Pulmonary artery endothelial cell (primary cell): ENCODE measurements at regions not wholly inside any gene's neighbourhood (a gene's known extent, or its start where the extent isn't known, plus 50 kb on each side); places are given as distances from the start of the nearest gene placed in this dataset.

ENCODE experiments used
- DNase-seq: peaks from one replicate; pipeline ENCODE4 v3.0.0-alpha.2; 2011; ENCODE audit warnings: low read depth, low spot score

DNA sequence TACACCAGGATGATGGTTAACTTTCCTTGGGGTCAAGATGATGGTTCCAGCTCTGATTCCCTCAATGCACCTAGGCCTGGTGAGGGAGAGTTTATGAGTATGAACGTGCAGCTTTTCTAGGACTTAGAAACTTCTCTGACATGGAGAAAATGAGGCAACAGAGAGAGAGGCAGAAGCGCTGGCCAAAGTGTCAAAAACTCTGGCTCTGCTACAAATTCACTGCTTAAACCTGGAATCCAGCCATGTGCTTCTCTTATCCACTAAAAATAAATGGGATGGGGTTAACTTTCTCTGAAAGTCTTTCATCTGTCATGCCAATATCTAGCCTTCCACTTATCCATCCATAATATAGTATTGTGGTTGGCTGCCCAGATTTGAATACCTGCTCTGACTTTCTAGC lies 568.7 kb downstream of the MED13L start:
- DNase-seq: no peak

DNA sequence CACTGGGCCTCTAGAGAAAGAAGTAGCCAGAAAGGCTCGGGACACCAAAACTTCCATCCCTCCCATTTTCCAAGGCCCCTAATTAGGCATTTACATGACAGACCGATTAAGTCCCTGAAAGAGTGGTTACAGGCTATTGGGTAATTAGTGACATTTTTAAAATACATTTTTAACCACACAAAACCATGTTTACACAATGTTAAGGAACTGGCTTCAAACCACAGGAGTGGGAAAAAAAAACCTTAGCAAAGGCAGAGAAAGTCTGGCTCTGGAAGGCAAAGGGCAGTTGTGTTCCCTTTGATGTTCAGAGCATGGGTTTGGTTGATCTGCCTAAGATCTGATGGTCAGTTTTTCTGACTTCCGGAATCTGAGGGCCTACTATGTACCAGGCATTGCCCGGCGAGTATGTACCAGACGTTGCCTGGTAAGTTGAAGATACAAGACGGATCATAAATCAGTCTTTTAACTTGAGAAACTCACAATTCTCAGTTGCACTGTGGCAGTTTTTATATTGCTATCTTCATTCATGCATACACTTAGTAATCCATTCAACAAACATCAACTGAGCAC lies 576.5 kb downstream of the MED13L start:
- no peak for DNase-seq

DNA sequence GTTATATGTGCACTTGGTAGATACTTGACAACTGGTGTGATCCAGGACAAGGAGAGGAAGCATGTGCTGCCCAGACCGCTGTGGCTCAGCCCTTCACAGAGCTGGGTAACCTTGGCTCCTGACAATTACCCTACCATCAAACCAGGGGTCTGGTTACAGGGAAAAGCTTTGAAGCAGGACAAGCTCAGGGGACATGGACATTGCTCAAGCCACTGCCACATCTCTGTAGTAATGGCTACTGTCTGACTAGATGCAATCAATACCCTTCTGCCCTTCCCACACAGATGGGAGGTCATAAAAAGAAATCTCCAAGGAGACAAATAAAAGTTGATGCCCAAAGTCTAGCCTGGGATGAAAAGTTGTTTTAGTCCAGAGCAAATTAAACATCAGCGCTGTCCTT lies 577.4 kb downstream of the MED13L start:
- no peak for DNase-seq

DNA sequence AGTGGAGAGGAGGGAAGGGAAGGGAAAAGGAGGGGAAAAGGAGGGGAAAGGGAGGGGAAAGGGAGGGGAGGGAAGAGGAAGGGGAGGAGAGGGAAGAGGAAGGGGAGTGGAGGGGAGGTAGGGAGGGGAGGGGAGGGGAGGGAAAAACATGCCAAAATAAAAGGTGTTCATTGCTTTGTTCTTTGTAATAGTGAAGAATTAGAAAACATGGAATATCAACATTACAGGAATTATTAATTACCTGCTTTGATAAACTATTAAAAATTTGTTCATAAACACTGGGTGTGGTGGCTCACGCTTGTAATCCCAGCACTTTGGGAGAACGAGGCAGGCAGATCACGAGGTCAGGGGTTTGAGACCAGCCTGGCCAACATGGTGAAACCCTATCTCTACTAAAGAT lies 579.2 kb downstream of the MED13L start:
- DNase-seq: no peak

DNA sequence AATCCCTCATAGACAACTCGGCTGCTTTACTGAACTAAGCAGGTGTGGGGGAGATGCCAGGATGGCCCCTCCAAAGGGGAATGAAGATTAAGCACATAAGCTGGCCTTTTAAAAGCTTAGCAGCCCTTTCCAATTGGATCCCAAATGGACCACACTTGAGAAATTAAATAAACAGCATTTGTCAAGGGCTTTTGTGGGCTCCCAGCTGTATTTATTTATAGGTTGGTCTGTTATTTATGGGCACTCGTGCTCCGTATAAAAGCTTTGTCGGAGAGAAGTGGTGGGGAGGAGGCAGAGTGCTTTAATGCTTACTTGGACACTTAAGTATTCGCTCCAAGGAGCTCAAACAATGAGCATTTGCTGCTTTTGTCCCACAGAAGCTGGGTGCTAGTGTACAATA lies 580.2 kb downstream of the MED13L start:
- DNase-seq: no peak

DNA sequence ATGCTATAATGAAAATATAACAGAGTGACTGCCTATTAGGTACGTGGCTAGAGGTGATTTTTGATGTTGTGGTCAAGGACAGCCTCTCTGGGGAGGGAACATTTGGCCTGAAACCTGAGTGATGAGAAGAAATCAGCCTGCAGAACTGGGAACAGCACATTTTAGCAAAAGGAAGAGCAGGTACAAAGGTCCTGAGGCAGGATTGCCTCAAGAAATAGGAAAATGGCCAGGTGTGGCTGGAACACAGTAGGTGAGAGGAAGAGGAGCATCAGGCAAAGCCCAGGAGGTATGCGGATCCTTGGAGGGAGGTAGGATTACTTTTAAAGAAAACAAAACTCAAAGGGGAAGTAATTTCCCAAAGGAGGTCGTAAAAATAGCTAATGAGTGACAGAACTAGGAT lies 582.9 kb downstream of the MED13L start:
- DNase-seq: no peak

DNA sequence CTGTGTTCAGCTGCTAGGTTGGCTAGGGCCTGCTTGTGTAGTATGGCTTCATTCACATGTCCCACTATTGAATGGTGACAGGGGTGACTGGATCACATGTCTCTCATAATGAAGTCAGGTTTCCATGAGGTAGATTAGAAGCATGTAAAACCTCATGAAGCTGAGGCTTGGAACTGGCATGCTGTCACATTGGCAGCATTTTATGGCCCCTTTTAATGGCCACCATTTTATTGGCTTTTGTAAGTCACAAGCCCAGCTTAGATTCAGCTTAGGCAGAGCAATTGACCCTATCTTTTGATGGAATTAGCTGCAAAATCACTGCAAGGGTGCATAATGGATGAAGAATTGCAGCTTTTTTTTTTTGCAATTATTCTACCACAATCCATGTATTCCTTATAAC lies 583.5 kb downstream of the MED13L start:
- no peak for DNase-seq

DNA sequence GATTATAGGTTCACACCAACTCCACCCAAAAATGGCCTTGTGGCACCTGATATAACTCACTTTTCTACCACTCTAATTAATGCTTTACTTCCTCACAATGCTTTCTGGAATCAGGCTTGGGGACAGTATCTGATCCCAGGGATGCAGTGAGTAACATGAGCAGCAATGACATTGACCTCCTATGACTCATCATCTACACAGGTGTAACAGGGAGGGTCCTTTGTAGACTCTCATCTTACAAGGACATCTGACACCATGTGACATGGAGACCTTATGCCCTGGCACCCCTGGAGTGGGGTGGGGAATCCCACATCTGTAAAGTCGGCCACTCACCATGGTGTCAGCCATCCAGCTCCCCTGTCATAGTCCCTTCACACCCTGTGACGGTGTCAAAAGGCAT lies 586.4 kb downstream of the MED13L start:
- no peak for DNase-seq

DNA sequence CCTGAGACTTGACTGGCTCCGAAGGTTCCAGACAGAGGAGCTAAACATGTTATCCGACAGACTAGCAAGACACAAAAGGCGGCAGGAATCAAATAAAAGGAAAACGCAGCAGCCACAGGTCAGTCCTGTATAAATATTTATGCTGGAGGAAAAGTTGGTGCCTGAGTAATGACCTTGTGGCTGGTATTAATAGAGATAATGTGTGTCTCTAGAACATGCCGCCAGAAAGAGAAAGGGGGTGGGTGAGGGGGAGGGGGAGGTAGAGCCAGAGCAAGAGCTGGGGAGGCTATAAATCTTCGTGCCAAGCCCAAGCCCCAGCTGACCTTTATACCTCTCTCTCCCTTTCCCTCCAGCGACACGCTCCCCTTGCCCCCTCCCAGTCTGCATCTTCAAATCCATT lies 590.4 kb downstream of the MED13L start:
- DNase-seq: no peak

DNA sequence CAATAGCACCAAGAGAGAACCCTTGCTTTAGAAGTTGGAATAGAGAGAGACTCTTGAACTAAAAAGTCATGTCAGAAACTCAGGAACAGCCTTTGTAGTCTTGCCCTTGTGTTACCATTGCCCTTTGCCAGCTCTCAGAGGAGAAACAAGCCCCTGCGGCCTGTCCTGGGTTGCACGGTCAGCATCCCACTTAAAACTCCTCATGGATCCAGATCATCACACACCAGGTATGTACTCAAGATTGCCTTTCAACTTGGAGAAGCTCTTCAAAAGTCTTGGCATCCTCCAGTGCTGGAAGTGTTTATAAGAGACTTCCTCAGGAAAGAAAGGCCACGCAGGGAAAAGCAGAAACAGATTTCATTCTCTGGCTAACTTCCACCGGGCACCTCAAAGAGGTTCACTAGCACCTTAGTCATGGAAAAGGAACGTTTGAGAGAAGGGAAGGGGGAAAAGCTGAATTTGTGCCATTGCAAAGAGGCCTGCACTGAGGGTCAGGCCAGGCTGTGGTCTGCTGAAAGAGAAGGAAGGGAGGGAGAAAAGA lies 594.2 kb downstream of the MED13L start:
- no peak for DNase-seq

DNA sequence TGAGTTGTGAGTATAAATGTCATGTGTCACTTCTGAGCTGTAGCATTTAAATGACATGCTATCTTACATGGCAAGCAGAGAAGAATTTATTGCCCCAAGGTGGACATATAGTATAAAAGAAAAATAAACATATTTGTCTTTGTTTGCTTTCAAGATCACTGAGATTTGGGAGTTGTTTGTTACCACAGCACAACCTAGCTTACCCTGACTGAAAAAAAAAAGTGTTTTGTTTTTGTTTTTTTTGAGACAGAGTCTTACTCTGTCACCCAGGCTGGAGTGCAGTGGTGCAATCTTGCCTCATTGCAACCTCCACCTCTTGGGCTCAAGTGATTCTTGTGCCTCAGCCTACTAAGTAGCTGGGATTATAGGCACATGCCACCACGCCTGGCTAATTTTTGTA lies 596.5 kb downstream of the MED13L start:
- DNase-seq: no peak

DNA sequence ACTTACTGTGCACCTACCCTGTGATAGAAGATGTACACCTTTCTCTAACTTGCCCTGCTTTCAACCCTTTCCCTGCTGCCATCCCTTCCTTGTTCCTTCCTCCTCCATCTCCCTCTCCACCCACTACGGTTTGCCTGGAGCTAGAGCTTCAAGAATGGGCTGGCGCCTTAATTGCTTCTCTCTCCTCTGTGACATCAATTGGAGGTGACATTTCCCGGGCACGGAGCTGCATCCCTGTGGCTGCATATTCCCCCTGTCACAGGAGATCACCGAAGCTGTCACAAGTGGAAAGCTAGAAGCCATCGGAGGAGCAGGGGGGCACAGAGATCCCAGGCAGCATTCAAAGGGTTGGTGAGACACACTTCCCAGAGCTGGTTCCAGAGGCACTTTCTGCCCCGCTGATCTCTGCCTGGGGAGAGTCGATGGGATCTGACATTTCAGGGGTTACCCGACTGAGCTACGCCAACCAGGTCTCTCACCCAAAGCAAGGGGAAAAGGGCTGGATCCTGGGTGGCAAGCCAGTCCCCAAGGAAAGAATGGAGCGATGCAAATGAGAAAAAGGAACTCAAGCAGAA lies 604.9 kb downstream of the MED13L start:
- DNase-seq: no peak

DNA sequence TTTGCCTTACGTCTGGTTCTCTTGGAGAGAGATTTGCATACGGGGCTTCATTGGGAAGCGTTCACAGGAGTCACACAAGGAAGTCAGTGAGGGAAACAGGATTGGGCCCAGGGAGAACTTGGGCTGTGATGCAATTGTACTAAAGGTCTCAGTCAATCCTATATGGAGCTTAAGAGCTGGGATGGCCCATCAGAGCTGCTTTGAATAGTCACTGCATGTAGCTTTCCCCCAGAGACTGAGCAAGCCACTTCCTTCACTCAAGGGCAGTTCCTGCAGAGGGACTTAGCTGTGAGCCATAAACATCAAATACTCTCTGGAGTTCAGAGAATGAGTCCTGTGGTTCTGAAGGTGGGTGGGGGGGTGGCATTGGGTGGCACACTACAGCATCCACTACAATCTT lies 605.4 kb downstream of the MED13L start:
- DNase-seq: no peak

DNA sequence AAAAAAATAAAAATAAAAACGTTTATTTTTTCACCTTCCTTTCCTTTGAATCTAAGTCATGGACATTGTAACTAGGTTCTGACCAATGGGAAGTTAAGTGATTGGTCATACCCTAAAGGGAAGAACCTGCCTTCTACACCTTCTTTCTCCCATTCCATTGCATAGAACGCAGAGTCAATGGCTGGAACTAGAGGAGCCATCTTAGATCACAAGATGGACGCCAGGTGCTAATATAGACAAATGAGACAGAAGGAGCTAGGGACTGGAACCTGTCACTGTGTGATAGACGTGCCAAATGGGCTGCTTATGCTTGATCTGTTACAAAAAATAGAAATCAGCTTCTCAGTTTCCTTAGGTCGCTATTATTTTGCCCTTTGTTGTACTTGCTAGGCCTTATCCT lies 606.6 kb downstream of the MED13L start:
- no peak for DNase-seq

DNA sequence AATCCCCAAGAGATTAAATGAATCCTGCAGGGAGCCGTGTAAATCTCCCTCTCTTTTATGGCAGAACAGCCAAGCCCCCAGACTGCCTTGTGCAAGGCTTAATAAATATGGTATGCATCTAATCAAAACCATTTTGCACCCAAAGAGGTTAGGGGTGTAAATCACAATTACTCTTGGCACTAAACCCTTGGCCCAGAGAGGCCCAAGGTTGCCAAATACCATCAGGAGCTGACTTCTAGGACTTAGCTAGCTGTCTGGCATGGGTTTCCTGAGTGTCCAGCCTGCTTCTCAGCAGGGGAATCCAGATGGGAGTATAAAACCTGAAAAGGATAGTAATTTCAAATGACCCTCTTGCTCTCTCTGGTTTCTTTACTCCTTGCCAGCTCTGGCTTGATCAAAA lies 610.4 kb downstream of the MED13L start:
- no peak for DNase-seq

DNA sequence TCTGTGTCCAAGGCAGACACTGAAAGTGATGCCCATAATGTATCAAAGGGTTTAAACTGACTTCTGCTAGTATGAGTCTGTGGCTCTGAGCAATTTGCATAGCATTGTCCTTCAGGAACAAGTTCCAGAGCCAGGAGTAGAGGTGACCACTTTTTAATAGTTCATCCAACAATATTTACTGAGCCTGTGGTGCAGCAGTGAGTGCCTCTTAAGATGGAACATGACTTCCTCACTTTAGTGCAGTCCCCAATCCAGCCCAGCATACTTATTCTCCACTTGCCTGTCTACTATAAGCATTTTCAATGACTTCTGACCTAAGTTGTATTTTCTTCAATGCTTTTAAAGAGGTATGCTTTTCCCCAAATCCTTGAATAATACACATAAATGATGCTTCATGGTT lies 611.3 kb downstream of the MED13L start:
- no peak for DNase-seq

DNA sequence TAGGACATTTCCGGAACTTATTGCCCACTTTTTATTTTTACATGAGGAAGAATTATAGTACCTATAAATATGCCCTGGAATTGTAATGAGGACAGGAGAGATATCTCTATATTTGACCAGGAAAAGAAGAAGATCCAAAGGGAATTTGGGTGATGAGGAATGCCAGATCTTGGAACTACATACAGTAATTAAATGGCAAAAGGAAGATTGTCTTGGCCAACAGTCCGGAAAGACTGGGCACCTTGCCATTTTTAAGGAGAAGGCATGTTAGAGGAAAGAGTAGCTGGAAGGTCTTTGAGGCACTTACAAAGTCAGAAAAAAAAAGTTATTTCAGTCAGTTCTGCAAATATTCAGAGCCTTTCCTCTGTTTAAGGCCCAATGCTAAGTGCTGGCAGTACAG lies 616.4 kb downstream of the MED13L start:
- no peak for DNase-seq

DNA sequence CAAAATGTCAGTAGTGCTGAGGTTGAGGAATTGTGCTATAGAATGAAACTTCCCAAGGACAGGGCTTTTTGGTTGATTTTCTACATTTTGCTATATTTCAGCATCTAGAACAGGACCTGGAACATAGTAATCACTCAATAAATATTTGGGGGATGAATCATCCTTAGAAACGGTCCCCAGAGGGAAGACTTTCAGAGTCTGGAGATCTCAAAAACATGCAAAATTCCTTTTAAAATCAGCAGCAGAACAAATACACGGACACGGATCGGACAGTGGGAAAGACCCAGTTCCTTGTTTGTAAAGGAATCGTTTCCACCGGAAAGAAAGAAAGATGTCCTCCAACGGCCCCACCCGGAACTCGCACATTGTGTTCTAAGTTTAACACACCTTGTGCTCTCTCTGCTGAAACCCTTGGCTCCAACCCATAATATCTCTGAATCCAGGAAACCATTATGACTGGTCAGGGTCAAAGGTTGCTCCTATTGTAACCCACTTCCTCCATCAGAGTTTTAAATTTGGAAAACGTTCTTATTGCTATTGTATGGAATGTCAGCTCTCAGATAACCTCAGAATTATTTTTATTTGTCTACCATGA lies 617.2 kb downstream of the MED13L start:
- no peak for DNase-seq

DNA sequence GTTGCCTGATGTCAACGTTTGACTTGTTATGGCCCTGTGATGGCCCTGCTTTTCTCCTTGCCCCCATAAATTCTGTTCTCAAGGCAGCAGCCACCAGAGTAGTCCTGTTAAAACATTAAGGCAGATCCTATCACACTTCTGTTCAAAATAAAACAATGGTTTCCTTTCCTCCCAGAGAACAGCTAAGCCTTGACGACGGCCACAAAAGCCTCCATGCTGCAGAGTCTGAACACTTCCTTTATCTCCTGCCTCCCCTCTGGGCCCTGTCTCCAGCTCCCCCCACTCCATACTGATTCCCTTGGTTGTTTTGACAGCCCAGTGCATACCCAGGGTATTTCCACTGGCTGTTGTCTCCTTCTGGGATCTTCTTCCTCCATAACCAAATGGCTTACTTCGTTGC lies 618.1 kb downstream of the MED13L start:
- DNase-seq: no peak

DNA sequence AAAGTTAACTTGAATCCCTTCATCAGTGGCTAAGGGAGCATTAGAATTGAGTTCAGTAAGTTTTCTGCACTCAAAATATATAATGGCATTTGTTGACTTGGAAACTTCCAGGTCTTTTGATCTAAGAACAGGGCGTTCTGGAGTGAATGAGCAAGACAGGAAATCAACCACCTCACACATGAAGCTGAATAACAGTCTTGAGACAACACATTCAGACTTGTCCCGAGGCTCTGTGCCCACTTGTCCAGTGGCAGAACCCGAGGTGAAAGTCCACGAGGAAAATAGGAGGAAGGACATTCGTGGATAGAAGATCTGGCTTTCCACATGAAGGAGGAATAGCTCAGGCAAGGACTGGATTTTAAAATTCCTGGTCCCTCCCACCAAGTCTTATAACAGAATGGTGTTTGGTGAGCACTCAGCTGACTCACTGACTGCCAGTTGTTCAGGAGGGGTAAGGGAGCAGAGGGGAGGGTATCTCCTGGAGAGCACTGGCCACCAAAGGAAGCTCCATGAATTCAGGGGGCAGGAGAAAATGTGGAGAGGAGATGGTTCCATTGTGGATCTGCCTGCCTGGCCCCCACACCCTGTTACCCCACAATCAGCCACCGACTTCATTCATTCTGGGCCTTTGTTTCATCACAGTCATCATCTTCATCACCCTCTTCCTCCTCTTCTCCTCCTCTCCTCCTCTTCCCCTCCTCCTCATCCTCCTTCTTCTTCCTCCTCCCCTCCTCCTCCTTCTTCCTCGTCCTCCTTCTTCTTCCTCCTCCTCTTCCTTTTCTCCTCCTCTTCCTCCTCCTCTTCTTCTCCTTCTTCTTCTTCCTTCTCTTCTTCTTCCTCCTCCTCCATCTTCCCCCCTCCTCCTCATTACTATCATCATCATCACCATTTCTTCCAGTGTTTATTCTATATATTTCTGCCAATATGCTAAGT lies 620.1 kb downstream of the MED13L start:
- DNase-seq: no peak

DNA sequence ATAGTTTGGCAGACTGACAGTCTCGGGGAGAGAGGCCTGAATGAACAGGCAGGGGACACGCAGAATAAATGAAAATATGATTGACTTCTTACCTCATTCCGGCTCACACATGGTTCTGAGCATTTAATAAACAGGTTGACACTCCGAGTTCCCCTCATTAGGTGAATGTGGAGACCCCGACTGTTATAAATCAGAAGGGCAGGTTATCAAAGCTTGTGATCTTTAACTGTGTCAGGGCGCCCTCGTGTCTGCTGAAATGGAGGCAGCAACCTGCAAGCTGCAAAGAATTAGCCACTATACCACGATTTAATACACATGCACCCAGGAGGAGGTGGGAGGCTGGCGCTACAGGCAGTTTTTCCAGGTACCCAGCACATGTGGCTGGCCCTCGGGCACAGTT lies 627.5 kb downstream of the MED13L start:
- DNase-seq: no peak

DNA sequence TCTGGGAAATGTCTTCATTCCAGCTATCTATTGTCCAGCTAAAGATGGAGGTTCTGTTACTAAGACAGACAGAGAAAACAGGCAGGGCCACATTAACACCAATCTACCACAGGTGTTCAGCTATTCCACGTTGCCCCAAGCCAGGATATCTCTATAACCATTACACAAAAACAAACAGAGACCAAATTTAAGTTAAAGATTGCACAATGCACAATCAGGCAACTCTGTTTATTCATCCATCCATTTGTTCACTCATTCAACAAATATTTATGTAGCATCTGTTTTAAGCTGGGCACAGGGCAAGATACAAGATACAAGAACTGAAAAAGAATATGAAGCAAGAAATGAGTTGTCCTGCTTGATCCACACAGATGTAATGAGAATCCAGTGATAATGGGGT lies 629.0 kb downstream of the MED13L start:
- no peak for DNase-seq
